ENCODE measurements at regions not wholly inside any gene's neighbourhood (a gene's known extent, or its start where the extent isn't known, plus 50 kb on each side); places are given as distances from the start of the nearest gene placed in this dataset.
"Not testable (repeated sequence)": the region's sequence is repeated elsewhere in the genome, so short reads cannot be mapped to it uniquely, and the experiment has no call there.

- no peaks in the 10 kb centered on the region for H3K27me3 ChIP-seq
- DNase-seq: no peak
- H3K36me3 ChIP-seq: no peaks in the 10 kb centered on the region
- no peak overlapping the region for H3K27ac ChIP-seq
- TF ChIP-seq POLR2A (IDR thresholded peaks at IDR 0.05) (no peak), CTCF (IDR thresholded peaks at IDR 0.05) (no peak)
- H3K4me1 ChIP-seq: no peaks in the 10 kb centered on the region
- H3K9me3 ChIP-seq: no peaks in the 10 kb centered on the region
- no peak overlapping the region for H3K4me3 ChIP-seq
Measured at GRCh38 chr1:114032271-114033215, 53.3 kb downstream of the OLFML3 start.

GRCh38 chr1:114033216-114033706 is 54.0 kb downstream of the OLFML3 start:
- no peaks in the 10 kb centered on the region for H3K36me3 ChIP-seq
- H3K27me3 ChIP-seq: no peaks in the 10 kb centered on the region
- DNase-seq: no peak
- H3K27ac ChIP-seq: no peak overlapping the region
- TF ChIP-seq POLR2A (IDR thresholded peaks at IDR 0.05) (no peak), CTCF (IDR thresholded peaks at IDR 0.05) (peak in 4 of 6 experiments; percentile 7 to 13 (median 11))
- H3K9me3 ChIP-seq: no peaks in the 10 kb centered on the region
- H3K4me3 ChIP-seq: no peak overlapping the region
- H3K4me1 ChIP-seq: no peaks in the 10 kb centered on the region

DNA sequence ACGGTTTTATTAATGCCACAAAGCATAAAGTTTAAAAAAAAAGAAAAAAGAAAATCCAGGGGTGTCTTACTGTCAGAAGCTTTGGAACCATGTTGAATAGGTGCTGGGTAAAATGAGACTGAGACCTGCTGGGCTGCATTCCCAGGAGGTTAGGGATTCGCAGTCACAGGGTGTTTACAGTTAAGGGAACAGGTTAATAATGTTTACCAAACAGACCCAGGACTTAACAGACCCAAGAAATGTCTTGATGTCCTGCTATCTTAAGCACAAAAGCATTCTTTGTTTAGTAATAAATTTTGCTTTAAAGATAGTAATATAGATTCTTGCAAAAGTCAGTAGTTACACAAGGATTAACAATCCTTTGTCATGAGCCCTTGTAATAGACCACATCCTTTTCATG is 54.7 kb downstream of the OLFML3 start:
- no peak for DNase-seq
- no peak overlapping the region for H3K27ac ChIP-seq
- no peaks in the 10 kb centered on the region for H3K9me3 ChIP-seq
- H3K36me3 ChIP-seq: no peaks in the 10 kb centered on the region
- no peak overlapping the region for H3K4me3 ChIP-seq
- TF ChIP-seq POLR2A (IDR thresholded peaks at IDR 0.05) (no peak), CTCF (IDR thresholded peaks at IDR 0.05) (no peak)
- no peaks in the 10 kb centered on the region for H3K4me1 ChIP-seq
- no peaks in the 10 kb centered on the region for H3K27me3 ChIP-seq

DNA sequence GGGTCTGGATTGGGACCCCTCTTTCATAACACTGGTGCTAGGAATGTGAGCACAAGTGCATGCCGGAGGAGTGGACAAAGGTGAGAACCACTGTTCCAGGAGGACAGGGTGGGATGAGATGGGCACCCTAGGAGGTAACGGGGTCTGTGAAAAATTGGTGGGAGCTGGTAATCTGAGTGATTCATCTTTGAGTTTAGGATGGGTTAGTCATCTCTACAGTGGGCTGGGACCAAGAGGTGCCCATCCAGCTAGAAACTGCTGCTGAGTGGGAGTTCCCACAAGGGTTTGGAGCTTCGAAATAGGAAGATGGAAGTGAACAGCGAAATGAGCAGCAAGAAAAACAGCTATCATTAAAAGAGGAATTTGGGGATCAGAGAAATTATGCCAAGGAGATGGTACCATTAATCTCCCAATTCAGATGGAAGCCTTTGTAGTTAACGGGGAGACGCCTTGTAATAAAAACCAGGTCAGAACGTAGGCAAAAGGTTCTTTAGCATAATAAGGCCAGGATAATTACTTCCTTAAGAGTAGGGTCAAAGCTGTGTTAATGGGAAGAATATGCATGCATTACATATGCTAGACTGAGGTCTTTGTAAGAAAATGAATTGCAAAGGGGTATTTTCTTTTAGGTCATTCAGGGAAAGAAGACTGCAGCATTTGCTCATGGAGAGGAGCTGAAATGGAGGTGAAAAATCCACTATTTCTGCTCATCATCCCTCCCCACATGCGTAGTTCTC is 55.5 kb downstream of the OLFML3 start:
- DNase-seq: no peak
- TF ChIP-seq CTCF (IDR thresholded peaks at IDR 0.05): no peak
- no peak for TF ChIP-seq POLR2A (IDR thresholded peaks at IDR 0.05)
- no peak overlapping the region for H3K27ac ChIP-seq
- no peaks in the 10 kb centered on the region for H3K4me1 ChIP-seq
- H3K36me3 ChIP-seq: no peaks in the 10 kb centered on the region
- no peak overlapping the region for H3K4me3 ChIP-seq
- H3K9me3 ChIP-seq: no peaks in the 10 kb centered on the region
- no peaks in the 10 kb centered on the region for H3K27me3 ChIP-seq

- no peak for DNase-seq
- Histone ChIP-seq H3K27me3 (no peaks in the 10 kb centered on the region), H3K36me3 (no peaks in the 10 kb centered on the region), H3K27ac (no peak overlapping the region), H3K9me3 (no peaks in the 10 kb centered on the region), H3K4me3 (no peak overlapping the region), H3K4me1 (no peaks in the 10 kb centered on the region)
- TF ChIP-seq POLR2A (IDR thresholded peaks at IDR 0.05) (no peak), CTCF (IDR thresholded peaks at IDR 0.05) (no peak)
Measured at GRCh38 chr1:114035304-114035700, 56.0 kb downstream of the OLFML3 start.

- not testable (repeated sequence) for H3K4me3 ChIP-seq, H3K36me3 ChIP-seq, H3K9me3 ChIP-seq, H3K27me3 ChIP-seq, DNase-seq, H3K27ac ChIP-seq, H3K4me1 ChIP-seq
Measured at GRCh38 chr1:114036841-114037630, 57.8 kb downstream of the OLFML3 start.
